ENCODE measurements at regions not wholly inside any gene's neighbourhood (a gene's known extent, or its start where the extent isn't known, plus 50 kb on each side); places are given as distances from the start of the nearest gene placed in this dataset.
A peak's percentile ranks its signal among the peaks of the same experiment; 100 is the strongest.

DNA sequence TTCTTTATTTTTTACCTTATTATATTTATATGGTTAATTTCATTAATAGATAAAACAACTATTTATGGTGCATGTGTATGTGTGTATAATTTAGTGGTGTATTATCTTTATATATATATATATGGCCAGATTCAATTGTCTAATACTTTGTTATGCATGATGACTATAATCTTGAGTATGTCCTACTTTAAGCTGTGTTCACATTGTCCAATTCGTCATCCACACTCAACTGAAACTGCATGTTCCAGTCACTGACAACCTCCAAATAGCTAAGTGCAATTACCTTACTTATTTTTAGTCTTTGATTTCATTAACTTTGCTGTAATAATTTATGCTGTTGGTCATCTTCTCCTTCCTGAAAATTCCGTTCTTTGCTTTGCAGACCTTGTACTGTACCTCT is 306.5 kb upstream of the TMTC1 start:
- no peak for DNase-seq (ENCODE audit: low read depth)

DNA sequence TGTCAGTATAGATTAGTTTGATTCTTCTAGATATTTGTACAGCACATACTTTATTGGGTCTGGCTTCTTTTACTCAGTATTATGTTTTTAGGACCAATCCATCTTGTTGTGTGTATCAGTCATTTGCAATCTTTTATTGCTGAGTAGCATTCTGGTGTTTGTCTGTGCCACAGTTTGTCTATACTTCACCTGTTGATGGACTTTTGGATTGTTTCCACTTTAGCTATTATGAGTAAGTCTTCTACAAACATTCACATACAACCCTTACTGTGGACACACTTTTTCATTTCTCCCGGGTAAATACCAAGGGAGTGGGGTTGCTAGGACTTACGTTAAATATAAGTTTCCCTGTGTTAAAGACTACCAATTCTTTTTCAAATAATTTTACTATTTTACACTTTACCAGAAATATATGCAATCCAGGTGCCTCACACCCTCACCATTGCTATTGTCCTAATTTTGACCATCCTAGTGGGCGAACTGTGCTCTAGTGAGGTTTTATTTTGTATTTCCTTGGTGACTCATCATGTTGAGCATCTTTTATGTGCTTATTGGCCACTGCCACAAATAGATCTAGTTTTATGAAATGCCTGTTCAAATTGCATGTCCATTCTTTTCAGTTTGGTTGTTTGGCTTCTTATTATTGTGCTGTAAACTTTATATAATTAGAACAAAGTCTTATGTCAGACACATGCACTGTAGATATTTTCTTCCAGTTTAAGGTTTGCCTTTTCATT is 304.7 kb upstream of the TMTC1 start:
- DNase-seq (ENCODE audit: low read depth) = no peak

DNA sequence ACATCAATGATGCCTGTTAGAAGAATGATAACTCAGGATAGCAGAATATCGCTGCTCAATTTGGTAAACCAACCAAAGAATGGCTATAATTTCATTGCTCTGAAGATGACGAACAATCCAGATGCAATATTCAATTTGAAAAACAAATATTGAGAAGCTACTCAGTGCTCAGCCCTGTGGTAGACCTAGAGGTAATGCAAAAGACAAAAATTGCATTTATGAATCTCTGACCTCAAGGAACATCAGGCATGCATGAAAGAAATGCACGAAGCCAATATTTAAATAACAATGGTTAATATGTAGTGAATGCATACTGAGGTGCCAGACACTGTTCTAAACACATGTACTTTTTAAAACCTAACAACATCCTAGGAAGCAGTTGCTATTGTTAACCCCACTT is 298.6 kb upstream of the TMTC1 start:
- DNase-seq (ENCODE audit: low read depth) = no peak

DNA sequence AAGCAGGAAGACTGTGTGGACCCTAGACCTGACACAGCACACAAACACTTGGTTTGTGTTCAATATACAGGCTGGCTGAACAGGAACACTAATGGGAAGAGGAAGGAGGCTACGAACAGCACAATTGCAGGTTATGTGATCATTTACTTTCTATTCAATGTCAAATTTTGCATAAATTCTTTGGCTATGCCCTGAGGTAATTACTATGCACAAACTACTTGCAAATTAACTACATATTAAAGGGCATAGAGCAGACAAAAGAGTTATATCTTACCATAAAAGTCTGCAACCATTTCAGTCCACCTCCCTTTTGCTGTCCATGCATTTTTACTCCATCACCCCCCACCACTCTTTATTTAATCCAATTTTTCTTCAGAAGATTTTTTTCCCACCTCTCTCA is 291.2 kb upstream of the TMTC1 start:
- DNase-seq (ENCODE audit: low read depth) = no peak

DNA sequence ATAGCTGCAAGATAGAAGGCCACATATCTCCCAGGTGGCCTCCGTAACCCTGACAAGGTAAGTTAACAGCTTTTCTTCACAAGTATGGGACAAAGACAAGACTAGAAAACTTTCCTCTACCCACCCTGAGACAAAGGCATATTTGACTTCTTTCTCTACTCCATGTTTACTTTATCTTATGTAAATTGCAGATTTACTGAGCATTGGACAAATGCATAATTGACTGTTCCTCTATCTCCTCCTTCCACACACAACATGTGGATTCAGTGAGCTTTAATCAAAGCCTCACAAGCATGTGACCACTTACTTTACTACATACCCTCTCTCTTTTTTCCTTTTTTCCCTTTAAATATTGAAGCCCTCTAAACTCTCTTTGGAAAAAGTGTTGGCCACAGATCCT is 289.1 kb upstream of the TMTC1 start:
- no peak for DNase-seq (ENCODE audit: low read depth)

DNA sequence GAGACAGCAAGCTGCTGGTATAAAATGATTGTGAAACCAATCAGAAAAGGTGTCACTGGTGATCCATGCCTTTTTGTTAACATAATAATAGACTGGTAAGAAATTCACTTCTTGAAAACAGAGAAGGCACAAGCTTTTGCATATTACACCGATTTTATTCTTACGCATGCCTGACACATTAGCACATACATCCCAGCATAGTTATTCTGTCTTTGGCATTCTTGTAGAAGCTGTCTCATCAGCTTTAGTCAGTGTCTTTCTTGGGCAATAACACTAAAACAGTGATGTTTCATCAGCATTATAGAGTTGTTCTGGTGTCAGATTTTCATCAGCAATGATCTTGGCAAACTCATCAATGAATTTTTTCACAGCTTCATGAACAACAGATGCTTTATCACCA is 283.4 kb upstream of the TMTC1 start:
- DNase-seq (ENCODE audit: low read depth) = peak; percentile 20

DNA sequence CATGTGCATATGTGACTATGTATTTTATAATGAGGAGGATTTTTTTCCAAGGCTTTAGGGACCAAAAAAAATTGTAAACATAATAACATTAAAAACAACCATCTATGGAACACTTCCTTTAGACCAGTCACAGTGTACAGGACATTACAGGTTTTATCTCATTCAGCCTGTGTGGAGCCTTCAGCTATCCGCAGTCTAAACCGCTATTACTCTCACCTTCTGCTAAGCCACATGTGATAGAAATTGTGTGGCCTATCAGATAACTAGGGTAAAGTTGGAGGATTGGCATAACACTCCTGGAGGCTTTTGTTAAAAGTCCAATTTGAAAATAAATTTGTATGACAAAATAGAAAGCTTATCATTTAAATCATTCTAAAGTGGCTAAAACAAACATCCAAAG is 281.2 kb upstream of the TMTC1 start:
- DNase-seq (ENCODE audit: low read depth) = no peak

DNA sequence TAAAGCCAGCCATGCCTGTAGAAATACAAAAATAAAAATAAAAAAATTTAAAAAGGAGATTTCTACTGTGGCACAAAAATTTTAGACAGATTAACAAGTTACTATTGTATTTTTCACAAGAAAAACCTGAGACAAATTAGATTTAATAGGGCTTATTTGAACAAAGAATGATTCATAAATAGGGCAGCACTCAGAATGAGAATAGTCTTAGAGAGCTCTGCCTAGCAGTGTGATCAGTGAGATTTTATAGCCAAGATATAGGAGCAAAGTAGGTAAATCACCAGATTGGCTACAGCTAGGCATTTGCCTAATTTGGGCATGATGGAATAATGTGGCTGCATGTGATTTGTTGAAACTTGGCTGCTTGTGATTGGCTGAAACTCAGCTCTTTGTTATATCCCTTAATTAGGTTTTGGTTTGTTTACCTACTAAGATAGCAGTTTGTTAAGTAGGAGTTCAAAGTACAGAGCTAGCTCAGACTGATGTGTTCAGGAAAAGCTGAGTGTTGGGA is 279.7 kb upstream of the TMTC1 start:
- DNase-seq (ENCODE audit: low read depth) = no peak

DNA sequence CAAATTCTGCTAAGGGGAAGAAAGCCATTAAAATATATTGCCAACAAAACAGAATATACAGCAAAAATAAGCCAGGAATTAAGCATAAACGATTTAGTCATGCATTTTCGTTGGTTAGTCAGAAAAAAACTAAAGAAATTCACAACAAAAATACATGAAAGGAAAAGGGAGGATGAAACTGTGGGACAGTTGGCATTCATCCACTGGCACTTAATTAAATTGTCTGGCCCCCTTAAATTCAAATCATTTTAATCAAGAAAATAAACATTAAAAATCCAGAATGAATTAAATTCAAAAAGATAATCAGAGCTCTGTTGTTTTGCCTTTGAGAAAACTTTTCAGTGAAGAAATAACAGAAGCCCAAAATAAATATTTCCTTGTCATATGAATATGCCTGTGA is 264.6 kb upstream of the TMTC1 start:
- no peak for DNase-seq (ENCODE audit: low read depth)

DNA sequence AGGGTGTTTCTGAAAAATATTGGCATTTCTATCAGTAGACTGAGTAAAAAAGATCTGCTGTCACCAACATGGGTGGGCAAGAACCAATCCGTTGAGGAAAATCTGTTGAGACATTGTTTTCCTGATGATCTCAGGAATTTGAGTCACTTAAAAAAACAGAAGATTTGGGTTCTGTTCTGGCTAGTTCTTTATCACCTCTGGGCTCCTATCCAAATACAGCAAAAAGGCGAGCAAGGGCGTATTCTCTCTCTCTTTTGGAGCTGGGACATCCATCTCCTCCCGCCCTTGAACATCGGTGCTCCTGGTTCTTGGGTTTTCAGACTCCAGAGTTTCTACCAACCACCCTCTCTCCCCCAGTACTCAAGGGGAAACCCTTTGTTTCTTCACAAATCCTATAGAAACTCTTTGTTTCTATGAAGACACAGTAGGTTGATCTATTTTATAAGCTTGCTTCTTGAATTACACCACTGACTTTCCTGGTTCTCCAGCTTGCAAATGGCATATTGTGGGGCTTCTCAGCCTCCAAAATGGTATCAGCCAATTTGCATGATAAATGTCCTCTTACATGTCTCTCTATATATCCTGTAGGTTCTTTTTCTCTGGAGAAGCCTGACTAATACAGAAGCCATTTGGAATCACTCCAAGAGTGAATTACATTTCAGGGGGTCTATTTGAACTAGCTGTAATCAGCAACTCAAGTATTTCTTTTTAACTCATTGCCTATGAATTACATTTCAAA is 263.9 kb upstream of the TMTC1 start:
- peak; percentile 60 for DNase-seq (ENCODE audit: low read depth)

DNA sequence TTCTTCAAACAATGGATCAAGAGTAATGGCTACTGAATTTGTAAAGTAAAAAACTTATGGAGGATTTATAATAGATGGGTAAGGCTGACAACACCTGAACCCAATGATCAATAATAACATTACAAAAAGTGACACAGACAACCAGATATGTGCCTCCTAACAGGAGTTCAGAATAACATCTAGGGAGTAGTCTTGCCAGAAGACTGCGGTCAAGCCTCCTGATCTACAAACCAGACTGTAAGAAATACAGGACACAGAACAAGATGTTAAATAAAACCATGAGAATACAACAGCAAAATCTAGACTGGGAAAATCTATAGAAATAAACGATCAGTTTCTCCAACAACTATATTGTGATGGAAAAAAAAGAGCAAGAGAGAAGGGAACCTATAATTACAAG is 262.6 kb upstream of the TMTC1 start:
- DNase-seq (ENCODE audit: low read depth) = no peak

DNA sequence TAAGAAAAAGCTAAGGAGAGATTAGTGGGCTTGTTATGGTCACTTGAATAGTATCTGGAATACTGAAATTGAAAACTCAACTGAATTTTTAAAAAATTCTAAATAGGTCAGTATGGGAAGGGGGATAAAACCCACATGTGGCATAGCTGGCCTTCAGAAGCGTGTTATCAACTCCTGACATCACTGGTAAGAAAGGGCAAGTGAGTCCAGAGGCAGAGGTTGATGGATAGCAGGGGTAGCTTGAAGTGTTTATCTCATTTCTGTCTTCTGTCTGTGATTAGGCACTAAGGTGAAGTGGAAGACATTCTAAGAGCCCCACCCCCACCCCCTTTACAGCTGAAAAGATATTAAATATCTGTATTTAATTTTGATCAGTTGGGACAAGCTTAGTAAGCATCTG is 261.4 kb upstream of the TMTC1 start:
- no peak for DNase-seq (ENCODE audit: low read depth)

DNA sequence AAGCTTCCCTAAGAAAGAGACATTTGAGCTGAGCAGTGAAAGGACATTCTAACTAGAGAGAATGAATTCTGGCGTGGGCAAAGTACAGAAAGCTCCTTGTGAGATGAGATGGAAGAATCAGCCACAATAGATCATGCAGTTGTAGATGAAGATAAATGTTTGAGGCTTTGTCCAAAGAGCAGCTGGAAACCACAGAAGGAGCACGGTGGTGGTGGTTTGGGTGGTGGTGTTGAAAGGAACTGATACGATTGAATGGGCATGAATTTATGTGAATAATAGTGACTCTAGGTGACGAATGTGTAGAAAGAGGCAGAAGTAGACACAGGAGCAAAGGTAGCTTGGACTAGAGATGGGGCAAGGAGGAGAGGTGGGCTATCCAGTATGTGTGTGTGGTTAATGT is 260.5 kb upstream of the TMTC1 start:
- DNase-seq (ENCODE audit: low read depth) = no peak

DNA sequence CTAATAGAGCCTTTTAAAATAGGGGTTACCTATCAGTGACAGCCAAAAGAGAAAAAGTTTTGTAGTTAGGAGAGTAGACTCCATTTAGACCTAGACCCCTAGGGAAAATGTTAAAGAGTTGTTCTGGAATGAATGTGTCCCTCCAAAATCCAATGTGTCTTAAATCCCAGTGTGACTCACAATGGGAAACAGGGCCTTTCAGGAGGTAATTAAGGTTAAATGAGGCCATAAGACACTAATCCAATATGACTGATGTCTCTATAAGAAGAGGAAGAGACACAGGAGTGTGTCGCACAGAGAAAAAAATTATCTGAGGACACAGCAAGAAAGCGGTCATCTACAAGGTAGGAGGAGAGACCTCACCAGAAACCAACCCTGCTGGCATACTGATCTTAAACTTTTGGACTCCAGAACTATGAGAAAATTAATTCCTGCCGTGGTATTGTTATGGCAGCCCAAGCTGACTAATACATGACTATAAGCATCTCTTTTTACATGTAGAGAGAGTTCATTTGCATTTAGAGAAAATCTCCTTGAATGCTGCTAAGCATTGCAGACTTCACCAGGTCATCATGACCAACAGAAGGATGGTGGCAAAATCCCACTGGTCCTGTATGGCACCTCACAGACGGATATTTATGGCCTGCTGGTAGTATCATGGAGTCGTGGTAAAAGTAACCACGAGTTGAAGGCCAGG is 259.6 kb upstream of the TMTC1 start:
- no peak for DNase-seq (ENCODE audit: low read depth)

DNA sequence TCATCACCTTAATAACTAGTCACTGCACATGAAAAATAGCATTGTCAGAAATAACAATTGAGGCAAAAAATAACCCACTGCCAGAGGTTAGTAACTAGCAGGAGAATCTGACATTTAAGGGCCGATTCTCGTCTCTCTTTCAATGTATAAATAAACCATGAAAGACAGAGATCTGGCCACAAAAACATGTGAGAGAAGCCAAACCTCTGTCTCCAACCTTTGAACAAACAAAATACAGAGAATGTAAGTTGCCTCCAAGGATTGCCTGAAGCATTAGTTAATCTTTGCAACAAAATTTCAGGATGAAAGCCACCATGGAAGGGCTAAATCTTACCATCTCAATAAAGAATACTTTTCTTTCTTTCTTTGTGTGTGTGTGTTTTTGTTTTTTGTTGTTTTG is 257.4 kb upstream of the TMTC1 start:
- no peak for DNase-seq (ENCODE audit: low read depth)

DNA sequence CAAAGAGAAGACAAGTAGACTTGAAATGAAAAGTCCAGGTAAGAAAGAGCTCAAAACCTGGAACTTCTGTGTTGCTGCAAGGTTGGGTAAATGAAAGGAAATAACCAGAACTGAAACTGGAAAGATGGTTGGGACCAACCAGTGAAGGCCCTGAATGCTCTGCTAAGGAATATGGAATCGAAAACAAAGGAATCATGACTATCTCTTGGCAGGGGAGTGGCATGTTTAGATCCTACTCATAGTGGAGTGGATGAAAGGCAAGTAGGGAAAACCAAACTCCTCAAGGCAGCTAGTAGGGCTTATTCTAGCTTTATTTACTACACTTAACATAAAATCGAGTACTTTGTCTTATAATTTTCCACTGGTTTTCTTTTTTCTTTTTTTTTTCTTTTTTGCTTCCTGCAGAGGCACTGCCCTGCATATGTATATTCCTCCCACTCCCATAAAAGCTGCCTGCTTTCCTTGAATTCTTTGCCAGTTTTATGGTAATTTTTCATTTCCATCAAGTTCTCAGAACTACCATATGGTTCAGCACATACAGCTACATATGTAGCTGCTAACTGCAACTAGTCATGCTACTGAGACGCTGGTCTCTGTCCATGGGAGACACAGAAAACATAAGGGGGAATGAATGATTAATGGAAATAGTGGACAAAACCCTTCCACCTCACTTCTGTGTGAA is 247.1 kb upstream of the TMTC1 start:
- DNase-seq (ENCODE audit: low read depth) = no peak

DNA sequence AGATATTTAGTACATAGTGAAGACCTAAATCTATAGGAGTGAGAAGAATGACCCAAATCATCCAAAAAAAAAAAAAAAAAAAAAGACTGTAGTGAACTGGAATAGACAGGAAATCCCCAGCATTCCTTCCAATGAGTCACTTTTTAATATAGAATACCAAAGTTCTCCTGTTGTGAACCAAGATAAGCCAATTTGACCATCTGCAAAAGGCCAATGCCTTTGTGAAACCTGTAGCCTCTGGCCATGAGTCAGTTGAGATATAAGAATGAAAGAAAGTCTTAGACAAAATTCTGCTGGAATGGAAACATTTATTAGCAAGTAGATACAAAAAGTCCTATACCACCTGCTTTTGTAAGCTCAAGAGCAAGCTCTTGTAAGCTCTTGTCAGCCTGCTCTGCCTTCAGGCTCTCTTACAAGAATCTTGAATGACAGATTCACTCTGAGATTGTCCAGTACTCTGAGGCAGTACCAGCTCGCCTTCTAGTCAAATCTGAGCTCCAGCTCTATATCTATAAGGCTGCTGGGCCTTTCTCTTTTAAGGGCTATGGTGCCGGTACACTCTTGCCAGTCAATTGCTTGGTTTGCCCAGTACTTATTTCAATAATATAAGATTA is 243.0 kb upstream of the TMTC1 start:
- no peak for DNase-seq (ENCODE audit: low read depth)

DNA sequence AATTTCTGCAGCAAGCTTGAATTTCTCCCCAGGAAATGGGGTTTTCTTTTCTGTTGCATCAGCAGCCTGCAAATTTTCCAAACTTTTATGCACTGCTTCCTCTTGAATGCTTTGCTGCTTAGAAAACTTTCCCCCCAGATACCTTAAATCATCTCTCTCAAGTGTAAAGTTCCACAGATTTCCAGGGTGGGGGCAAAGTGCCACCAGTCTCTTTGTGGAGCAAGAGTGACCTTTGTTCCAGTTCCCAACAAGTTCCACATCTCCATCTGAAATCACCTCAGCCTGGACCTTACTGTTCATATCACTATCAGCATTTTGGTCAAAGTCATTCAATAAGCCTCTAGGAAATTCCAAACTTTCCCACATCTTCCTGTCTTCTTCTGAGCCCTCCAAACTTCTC is 241.6 kb upstream of the TMTC1 start:
- DNase-seq (ENCODE audit: low read depth) = no peak

DNA sequence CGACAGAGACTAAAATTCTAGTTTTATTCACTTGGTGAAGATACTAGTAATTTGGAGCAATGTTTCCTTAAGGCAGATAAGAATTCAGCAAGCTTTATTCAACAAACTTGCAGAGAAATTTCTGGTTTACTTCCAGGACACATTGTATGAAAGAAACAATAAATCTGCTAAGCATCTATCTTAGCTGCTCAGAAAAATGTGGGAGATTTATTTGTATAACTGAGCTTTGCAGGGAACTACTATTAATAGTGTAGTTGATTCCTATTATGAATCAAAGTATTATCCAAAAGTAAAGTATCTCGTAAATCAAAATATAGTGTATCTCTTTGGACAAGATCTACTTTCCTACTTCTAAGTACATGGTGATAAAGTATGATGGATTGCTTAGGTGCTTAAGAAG is 239.4 kb upstream of the TMTC1 start:
- DNase-seq (ENCODE audit: low read depth) = no peak

DNA sequence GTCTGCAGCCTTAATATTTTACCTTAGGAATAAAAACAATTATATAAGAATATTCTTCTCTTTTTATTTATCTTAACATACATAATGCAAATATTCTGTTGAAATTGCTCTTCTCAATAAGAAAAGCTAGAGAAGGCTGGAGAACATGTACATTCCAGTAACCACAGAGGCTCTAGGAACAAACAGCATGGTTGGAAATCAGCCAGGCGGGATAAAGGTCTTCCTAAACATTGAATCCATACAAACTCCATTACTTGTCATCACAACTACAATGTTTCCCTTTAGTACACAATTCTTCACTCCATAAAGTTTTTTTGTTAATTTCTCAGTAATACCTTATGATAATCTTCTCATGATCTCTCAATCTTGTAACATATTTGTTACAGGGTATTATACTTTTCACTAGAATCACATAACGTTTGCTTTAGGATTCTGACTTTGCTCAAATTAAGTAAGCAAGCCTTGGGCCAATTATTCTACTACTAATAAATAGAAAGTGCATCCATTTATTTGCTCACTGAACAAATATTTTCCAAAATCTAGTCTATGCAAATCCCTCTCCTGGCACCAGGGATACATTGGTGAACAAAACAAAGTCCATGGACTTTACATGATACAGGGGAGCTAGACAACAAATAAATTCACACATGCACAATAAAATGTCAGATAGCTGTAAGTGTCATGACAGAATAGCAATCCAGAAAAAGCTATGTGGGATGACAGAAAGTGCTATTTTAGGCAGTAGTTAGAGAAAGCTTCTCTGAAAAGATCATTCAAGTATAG is 237.5 kb upstream of the TMTC1 start:
- no peak for DNase-seq (ENCODE audit: low read depth)

All from stromal cell of bone marrow (primary cell).